ENCODE measurements at regions not wholly inside any gene's neighbourhood (a gene's known extent, or its start where the extent isn't known, plus 50 kb on each side); places are given as distances from the start of the nearest gene placed in this dataset.

DNA sequence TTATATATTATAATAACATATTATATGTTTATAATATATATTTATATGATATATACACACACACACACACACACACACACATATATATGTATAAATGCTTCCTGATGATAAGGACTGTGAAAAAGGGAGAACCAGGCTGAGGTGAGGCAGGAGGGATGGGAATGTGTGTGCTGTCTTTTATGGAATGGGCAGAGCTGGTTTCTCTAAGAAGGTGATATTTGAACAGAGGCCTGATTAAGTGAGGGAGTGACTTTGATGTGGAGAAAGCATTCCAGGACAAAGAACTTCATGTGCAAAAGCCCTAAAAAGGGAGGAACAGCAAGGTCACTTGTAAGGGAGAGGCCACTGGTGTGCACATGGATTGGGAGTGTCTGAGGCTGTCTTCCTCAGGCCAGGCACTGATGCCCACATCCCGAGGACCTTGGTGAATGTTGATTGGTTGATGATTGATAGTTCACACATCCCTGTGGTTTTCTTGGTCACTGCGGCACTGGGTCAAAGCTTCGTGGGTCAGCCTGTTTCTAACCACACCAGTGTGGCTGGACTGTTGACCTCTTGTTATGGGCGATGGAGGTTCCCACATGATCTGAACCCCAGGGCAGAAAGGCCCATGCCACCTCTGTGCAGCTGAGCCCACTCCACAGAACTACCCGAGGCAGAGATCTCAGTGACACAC, 196.9 kb downstream of the MYCN start:
- DNase-seq (ENCODE audit: low read depth in 1 of 2, low spot score in 2 of 2): peak in 1 of 2 experiments; percentile 35

More for the DNA sequence above, 196.9 kb downstream of the MYCN start:
- Histone ChIP-seq H3K56ac (replicated peaks; ENCODE audit: insufficient read length, low read depth, low read length) (no peak overlapping the region), H3K9ac (replicated peaks in 1 of 4; ENCODE audit: extremely low read depth in 1 of 4, low read depth in 3 of 4, low read length in 3 of 4) (no peak overlapping the region), H4K5ac (ENCODE audit: insufficient read length, low read depth, low read length) (no peak overlapping the region), H3K23ac (ENCODE audit: insufficient read length) (no peak overlapping the region), H3K9me3 (ENCODE audit: insufficient read depth in 2 of 2, low read depth in 1 of 2, low read length in 1 of 2) (no peaks in the 10 kb centered on the region), H3K18ac (ENCODE audit: extremely low read depth, low read length) (0 out of 2 replicates have a peak overlapping the region, but pooled peaks have one; percentile 13), H3K4ac (replicated peaks; ENCODE audit: insufficient read length, low read depth, low read length) (no peak overlapping the region), H3K27ac (ENCODE audit: low read depth, low read length) (no peak overlapping the region), H4K8ac (ENCODE audit: extremely low read depth, insufficient read depth, low read length) (no peak overlapping the region; the same call in 1 of the 2 replicates), H3K79me2 (ENCODE audit: control insufficient read depth in 1 of 2, insufficient read depth in 2 of 2, low read length in 2 of 2) (no peaks in the 10 kb centered on the region), H3K4me2 (ENCODE audit: insufficient read depth in 1 of 2, low read depth in 2 of 2, low read length in 2 of 2) (no peak overlapping the region), H2BK5ac (ENCODE audit: low read depth, low read length) (peak overlapping the region; percentile 27; the same call in 1 of the 2 replicates), H4K20me1 (replicated peaks in 1 of 2; ENCODE audit: control insufficient read depth in 1 of 2, insufficient read depth in 2 of 2, low read length in 2 of 2) (no peaks in the 10 kb centered on the region), H3K23me2 (ENCODE audit: low read depth, low read length) (no peaks in the 10 kb centered on the region), H2AK5ac (ENCODE audit: low read depth, low read length) (peak overlapping the region; percentile 66; the same call in 1 of the 2 replicates), H2AFZ (ENCODE audit: low read length) (no peak overlapping the region), H3K36me3 (ENCODE audit: control insufficient read depth in 2 of 4, insufficient read depth in 4 of 4, low read length in 3 of 4) (no peaks in the 10 kb centered on the region), H2BK15ac (ENCODE audit: low read length) (no peak overlapping the region; the same call in 1 of the 2 replicates), H2BK12ac (ENCODE audit: low read depth, low read length) (no peak overlapping the region; the same call in 1 of the 2 replicates), H3K14ac (ENCODE audit: insufficient read length) (no peak overlapping the region), H2BK120ac (replicated peaks; ENCODE audit: low read depth, low read length) (no peak overlapping the region), H4K91ac (replicated peaks; ENCODE audit: insufficient read length, low read length) (no peak overlapping the region), H3K27me3 (replicated peaks in 1 of 4; ENCODE audit: control insufficient read depth in 3 of 4, extremely low read depth in 1 of 4, insufficient read depth in 3 of 4, low read length in 3 of 4) (no peaks in the 10 kb centered on the region), H3K4me3 (ENCODE audit: extremely low read depth in 1 of 4, insufficient read depth in 2 of 4, low read depth in 3 of 4, low read length in 4 of 4) (no peak overlapping the region), H3K79me1 (ENCODE audit: low read depth, low read length) (no peaks in the 10 kb centered on the region), H2BK20ac (ENCODE audit: low read length) (no peak overlapping the region), H3K4me1 (replicated peaks in 1 of 4; ENCODE audit: control insufficient read depth in 3 of 4, insufficient read depth in 4 of 4, low read length in 3 of 4) (peaks cover 0 to 3% (median 0%) of the 10 kb centered on the region in 4 experiments; a peak in 1 of 7 replicates)
- ChIA-PET POLR2A (ENCODE audit: partially characterized antibody) (interaction anchor here (1.8 kb wide), 1 partner anchor 15 kb away, joined by 3 read pairs; no protein-coding TSS in a partner anchor), CTCF (ENCODE audit: partially characterized antibody) (interaction anchor here (1.0 to 4.0 kb wide), 3 partner anchors 10 to 352 kb away, joined by 3 to 14 read pairs (median 3); no protein-coding TSS in a partner anchor)
- WGBS, 2 experiments (ENCODE audit: extremely low coverage in 1 of 2, insufficient coverage in 1 of 2, insufficient read length in 1 of 2, insufficient replicate concordance in 2 of 2, low coverage in 1 of 2, low lambda C conversion rate in 2 of 2, missing lambda C conversion rate in 1 of 2): 86% methylated on average over 5 of the region's 5 CpGs; no CpG with 5 or more reads in 1 of the 2 experiments
- TF ChIP-seq SP4 (IDR thresholded peaks at IDR 0.05; ENCODE audit: low read length): no peak
- TF ChIP-seq RAD21 (IDR thresholded peaks at IDR 0.05 in 1 of 2, conservative IDR thresholded peaks at IDR 0.05 in 1 of 2; ENCODE audit: low read depth in 2 of 2, low read length in 2 of 2): no peak
- no peak for FAIRE-seq

Data from H1 (cell line).